Cardiac fibroblast (primary cell): ENCODE measurements at regions not wholly inside any gene's neighbourhood (a gene's known extent, or its start where the extent isn't known, plus 50 kb on each side); places are given as distances from the start of the nearest gene placed in this dataset.

Experiments used
- DNase-seq, 2 donors: peaks; one replicate each; pipeline versions ENCODE4 v3.0.0 to v3.0.0-alpha.2; 2010; ENCODE audit warnings: low read depth in 2 of 2
- H3K4me3 ChIP-seq, 2 donors: replicated peaks in 1 of 2; 1 replicate in 1 of 2; 2 replicates in 1 of 2; pipeline ENCODE4 v1.5.1; 2011; ENCODE audit warnings: low read depth in 2 of 2, low read length in 2 of 2, mild to moderate bottlenecking in 2 of 2, moderate library complexity in 1 of 2
- CTCF ChIP-seq: IDR thresholded peaks from one replicate; pipeline ENCODE4 v1.5.1; 2011; ENCODE audit warnings: low read depth, mild to moderate bottlenecking, low read length, inconsistent platforms

- no peak overlapping the region for H3K4me3 ChIP-seq
- no peak for TF ChIP-seq CTCF
- DNase-seq: peak in 1 of 2 donors; percentile 41
Observed at GRCh38 chr4:15213302-15213970, 211.2 kb downstream of the CPEB2 start.

- no peak for DNase-seq
- H3K4me3 ChIP-seq: no peak overlapping the region
- no peak for TF ChIP-seq CTCF
Observed at GRCh38 chr4:15215109-15215508, 212.7 kb upstream of the C1QTNF7 start.

DNA sequence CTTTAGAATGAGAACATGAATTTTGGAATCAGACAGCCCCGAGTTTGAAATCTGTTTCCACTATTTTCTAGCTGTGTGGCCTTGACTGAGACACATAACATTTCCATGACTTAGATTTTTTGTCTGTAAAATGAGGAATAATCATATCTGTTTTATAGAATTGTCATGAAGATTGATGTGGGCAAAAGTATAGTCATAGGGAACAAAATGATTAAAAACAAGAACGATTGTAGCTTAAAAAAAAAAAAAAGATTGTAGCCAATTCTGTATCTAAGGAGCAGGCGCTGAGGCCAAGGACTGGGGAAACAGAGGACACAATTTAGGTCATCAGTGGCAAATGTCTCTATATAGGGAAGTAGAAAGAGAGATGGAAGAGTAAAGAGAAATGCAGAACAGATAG, 201.6 kb upstream of the C1QTNF7 start:
- H3K4me3 ChIP-seq: no peak overlapping the region
- no peak for TF ChIP-seq CTCF
- no peak for DNase-seq

DNA sequence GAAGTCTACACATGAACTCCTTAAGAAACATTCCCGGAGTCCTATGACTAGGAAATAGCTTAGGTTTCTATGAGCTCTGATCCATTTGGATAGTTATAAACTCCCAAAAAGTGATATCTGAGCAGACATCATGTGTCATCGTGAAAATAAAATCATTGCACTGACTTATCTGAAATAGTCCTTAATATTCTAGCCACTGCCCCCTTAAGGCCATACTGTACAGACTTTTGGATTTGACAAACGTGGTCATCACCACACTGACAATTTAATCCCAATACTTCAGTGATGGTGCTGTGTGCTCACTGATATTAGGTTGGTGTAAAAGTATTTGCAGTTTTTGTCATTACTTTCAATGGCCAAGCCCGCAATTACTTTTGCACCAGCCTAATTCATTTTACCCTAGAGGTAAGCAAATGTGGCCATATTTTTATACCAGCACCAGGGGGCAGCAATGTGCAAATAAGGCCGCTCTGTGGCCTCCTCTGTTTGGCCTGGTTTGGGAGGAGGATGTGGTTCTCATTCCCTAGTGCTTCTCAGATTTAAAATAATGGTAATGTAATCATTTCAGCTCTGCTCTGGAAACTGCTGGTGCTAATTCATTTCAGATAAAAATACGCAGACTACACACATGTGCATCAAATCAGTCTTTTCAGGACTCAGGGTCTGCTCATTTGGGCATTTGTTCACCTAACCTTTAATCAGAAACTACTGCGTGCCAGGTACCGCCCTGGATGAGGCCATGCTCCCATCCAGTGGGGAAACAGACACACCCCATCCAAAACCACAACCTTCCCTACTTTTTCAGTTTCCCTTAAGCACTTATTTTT, 196.4 kb upstream of the C1QTNF7 start:
- DNase-seq: peak; percentile 91 to 93
- H3K4me3 ChIP-seq: no peak overlapping the region
- TF ChIP-seq CTCF: peak; percentile 79

GRCh38 chr4:15232366-15233263, 195.2 kb upstream of the C1QTNF7 start:
- H3K4me3 ChIP-seq: no peak overlapping the region

More at GRCh38 chr4:15232366-15233263, 195.2 kb upstream of the C1QTNF7 start:
- no peak for TF ChIP-seq CTCF
- DNase-seq: peak; percentile 51 to 84
